T follicular helper cell (primary cell): ENCODE measurements at regions not wholly inside any gene's neighbourhood (a gene's known extent, or its start where the extent isn't known, plus 50 kb on each side); places are given as distances from the start of the nearest gene placed in this dataset.
"Not testable (repeated sequence)": the region's sequence is repeated elsewhere in the genome, so short reads cannot be mapped to it uniquely, and the experiment has no call there.

ENCODE experiments used
- DNase-seq: peaks from one replicate; pipeline ENCODE4 v3.0.0-alpha.2; 2020; ENCODE audit warnings: low read depth

GRCh38 chr5:1636208-1636770 is 112.5 kb upstream of the LPCAT1 start:
- DNase-seq: not testable (repeated sequence)

GRCh38 chr5:1635477-1635876 is 111.7 kb upstream of the LPCAT1 start:
- not testable (repeated sequence) for DNase-seq

GRCh38 chr5:1634337-1634661 is 110.5 kb upstream of the LPCAT1 start:
- no peak for DNase-seq

DNA sequence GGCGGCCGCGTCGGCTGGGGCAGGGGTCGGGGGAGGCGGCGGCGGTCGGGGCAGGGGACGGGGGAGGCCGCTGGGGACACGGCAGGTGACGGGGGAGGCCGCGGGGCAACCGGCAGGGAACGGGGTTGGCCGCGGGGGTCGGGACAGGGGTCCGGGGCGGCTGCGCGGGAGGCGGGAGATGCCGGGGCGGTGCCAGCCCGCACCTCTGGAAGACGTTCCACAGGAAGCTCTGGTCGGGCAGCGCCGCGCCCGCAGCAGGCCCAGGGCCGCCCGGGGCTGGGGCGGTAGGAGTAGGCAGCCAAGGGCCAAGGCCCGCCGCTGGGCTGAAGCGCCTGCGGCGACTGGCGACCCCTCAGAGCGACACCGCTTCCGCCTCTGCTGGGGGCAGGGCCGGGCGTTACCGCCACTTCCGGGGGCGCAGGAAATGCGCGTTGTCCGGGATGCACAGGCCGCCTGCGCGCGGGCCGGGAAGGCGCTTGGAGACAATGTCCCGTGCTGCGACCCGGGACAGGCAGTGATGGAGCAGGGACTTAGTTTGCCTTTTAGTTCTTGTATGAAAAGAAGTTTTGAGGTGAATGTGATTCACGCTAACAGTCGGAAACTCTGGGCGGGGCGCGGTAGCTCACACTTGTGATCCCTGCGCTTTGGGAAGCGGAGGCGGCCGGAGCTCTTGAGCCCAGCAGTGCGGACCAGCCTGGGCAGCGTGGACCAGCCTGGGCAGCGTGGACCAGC is 110.0 kb upstream of the LPCAT1 start:
- DNase-seq: peak; percentile 26

- not testable (repeated sequence) for DNase-seq
These were observed 107.2 kb upstream of the LPCAT1 start for GRCh38 chr5:1631004-1631403.

GRCh38 chr5:1626397-1626796 is 102.6 kb upstream of the LPCAT1 start:
- not testable (repeated sequence) for DNase-seq

GRCh38 chr5:1619531-1619930 is 95.8 kb upstream of the LPCAT1 start:
- not testable (repeated sequence) for DNase-seq

GRCh38 chr5:1618296-1618865 is 94.6 kb upstream of the LPCAT1 start:
- not testable (repeated sequence) for DNase-seq

GRCh38 chr5:1617236-1617755 is 93.5 kb upstream of the LPCAT1 start:
- DNase-seq: not testable (repeated sequence)

GRCh38 chr5:1613515-1613914 is 89.8 kb upstream of the LPCAT1 start:
- DNase-seq: not testable (repeated sequence)

- DNase-seq: not testable (repeated sequence)
These were observed 86.8 kb upstream of the LPCAT1 start for GRCh38 chr5:1610526-1610925.

DNA sequence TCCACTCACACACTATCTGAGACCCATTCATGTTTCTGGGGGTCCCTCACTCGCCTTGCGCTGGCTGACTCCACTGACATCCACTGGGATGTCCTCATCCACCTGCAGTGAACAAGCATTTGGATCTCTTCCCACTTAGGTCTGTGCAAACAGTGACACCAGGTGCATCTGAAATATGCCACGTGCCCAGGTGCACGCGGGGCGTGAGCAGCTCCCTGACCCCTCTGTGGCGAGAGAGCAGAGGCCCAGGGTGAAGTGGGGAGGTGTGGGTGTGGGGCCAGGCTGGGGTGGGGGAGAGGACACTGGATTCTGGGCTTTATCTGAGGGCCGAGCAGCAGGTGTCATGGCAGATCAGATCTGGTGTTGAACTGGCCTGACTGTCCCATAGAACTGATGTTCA is 85.4 kb upstream of the LPCAT1 start:
- DNase-seq: not testable (repeated sequence)

- DNase-seq: not testable (repeated sequence)
These were observed 84.6 kb upstream of the LPCAT1 start for GRCh38 chr5:1608336-1608735.

DNA sequence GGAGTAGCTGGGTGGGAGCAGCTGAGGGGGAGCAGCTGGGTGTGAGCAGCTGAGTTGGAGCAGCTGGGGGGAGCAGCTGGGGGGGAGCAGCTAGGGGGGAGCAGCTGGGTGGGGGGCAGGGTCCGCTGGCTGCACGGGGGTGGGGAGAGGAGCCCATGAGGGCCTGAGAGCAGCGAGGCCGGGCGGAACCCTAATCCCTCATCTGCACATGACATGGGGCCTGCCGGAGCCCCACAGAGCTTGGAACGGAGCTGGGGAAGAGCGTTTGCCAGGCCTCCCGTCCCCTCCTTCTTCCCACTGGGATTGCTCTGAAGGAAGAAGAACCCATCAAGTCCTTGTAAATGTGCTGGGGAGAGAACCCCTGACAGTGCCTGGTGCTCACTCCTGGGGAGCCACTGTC is 83.2 kb upstream of the LPCAT1 start:
- not testable (repeated sequence) for DNase-seq

GRCh38 chr5:1603916-1604315 is 80.2 kb upstream of the LPCAT1 start:
- not testable (repeated sequence) for DNase-seq

GRCh38 chr5:1601565-1601964 is 77.8 kb upstream of the LPCAT1 start:
- not testable (repeated sequence) for DNase-seq

DNA sequence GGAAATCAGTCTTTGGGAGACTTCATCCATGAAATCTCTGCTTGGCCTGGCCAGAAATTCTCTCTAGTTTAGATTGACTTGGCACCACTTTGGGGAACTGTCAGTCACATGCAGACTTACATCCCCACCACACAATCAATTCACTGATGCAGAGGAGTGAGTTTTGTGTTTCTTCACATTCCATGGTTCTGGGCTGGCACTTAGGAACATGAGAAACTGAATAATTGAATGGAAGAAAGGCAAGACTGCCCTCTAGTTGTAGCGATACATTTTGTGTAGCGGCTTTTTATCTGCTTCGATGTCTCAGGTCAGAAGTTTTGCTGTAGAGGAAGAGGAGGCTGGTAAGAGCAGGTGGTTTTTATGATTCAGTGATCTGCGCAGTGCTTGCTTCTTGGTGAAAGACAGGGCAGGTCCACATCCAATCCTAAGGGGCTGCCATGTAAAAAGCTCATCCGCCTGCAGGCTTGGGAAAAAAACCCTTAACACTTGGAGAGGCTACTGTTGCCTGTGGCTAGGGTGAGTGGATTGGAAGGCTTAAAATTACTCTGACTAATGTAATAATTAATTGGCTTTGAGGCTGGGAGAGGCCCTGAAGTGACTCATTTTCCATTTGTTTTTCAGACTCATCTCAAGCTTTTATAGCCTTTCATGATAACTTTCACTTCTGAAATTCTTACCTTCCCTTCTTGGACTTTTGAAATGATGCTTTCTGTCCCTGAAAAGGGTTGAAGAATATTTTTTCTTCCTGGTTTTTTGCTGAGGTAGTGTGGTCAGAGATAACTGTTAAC is 75.4 kb upstream of the LPCAT1 start:
- not testable (repeated sequence) for DNase-seq

- not testable (repeated sequence) for DNase-seq
These were observed 73.3 kb upstream of the LPCAT1 start for GRCh38 chr5:1597093-1597473.

GRCh38 chr5:1596462-1597092 is 72.8 kb upstream of the LPCAT1 start:
- not testable (repeated sequence) for DNase-seq

DNA sequence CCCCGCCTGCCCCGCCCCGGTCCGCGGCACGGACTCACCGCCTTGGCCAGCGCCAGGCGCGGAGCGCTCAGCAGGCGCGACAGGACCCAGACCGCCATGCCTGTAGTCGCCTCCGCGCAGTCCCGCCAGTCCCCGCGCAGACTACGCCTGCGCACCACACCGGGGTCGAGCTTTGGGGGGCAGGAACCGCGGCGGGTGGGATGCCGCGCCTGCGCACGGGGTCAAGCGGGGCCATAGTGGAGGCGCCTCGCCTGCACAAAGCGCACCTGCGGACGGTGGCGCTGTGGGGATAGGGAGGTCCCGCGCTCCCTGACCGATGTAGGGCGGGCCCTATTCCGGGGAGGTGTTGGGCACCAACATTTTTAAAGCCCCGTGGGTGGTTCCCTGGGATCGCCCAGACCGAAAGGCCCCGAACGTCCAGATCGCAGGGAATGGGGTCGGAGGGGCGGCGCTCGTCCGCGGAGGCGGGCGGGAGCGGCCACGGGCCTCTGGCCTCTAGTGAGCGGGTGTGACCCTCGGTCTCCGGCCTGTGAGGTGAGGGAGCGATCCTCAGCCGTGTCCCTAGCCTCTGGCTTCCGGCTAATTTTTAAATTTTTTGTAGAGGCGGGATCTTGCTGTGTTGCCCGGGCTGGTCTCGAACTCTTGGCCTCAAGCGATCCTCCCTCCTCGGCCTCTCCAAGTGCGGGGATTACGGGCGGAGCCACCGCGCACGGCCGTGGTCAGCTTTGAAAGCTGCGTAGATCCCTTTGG is 70.8 kb upstream of the LPCAT1 start:
- peak; percentile 37 for DNase-seq

DNA sequence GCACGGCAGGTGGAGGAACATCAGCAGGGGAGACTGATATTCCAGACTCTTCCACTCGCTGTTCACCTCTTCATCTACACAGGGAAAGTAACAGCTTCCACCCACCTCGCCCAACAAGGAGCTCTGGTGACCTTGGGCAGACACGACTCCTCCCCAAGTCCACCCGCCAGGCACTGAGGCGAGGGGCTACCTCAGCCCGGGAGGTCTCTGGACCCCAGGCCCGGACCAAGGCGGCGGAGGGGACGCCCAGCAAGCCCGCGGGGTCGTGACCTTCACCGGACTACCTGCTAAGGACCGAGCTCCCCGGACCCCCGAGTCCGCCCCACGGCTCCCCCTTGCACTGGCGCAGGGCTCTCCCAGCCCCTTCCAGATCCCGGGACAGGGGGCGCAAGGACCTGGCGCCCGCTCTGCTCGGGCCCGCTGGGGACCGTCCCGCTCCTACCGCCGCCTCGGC is 70.2 kb upstream of the LPCAT1 start:
- no peak for DNase-seq
